Testis (tissue), 2 donors: ENCODE measurements at regions not wholly inside any gene's neighbourhood (a gene's known extent, or its start where the extent isn't known, plus 50 kb on each side); places are given as distances from the start of the nearest gene placed in this dataset.

Source experiments
- DNase-seq: peaks from one replicate; pipeline ENCODE4 v3.0.0-alpha.2; 2019
- H3K27ac ChIP-seq, 2 donors: fragments of 200-600 bp; sonication (generic); one replicate each; pipeline ENCODE4 v1.5.1; 2019
- H3K27me3 ChIP-seq: fragments of 200-600 bp; sonication (generic); one replicate; pipeline ENCODE4 v1.5.1; 2019
- H3K36me3 ChIP-seq: fragments of 200-600 bp; sonication (generic); one replicate; pipeline ENCODE4 v1.5.1; 2017; ENCODE audit warnings: low read depth; ENCODE audit errors: missing control alignments
- H3K4me1 ChIP-seq: fragments of 200-600 bp; sonication (generic); one replicate; pipeline ENCODE4 v1.5.1; 2019
- H3K4me3 ChIP-seq, 2 donors: fragments of 200-600 bp; sonication (generic); one replicate each; pipeline ENCODE4 v1.5.1; 2017 to 2019
- H3K9me3 ChIP-seq: fragments of 200-600 bp; sonication (generic); one replicate; pipeline ENCODE4 v1.5.1; 2017
- CTCF ChIP-seq, 3 experiments: fragments of 450-650 bp in 2 of 3; fragments of 200-600 bp in 1 of 3; sonication (generic) in 1 of 3; IDR thresholded peaks; one replicate each; pipeline ENCODE4 v1.5.1; 2016 to 2019; ENCODE audit warnings: antibody characterized with exemption in 3 of 3, mild to moderate bottlenecking in 2 of 3, moderate library complexity in 1 of 3
- POLR2A ChIP-seq: fragments of 450-650 bp; IDR thresholded peaks from one replicate; pipeline ENCODE4 v1.6.1; 2017; ENCODE audit warnings: antibody characterized with exemption, mild to moderate bottlenecking, moderate library complexity
- WGBS, 2 donors: methylation state at CpG; one replicate each; pipeline ENCODE4 v1.1.5; 2018; 5-methylcytosine and 5-hydroxymethylcytosine counted together
- intact Hi-C: fragments of 100-400 bp; cut with DNase I; formaldehyde crosslinking; loops from one replicate; pipeline ENCODE4 v1.15.1; 2023; ENCODE audit warnings: low total_unique reads

DNA sequence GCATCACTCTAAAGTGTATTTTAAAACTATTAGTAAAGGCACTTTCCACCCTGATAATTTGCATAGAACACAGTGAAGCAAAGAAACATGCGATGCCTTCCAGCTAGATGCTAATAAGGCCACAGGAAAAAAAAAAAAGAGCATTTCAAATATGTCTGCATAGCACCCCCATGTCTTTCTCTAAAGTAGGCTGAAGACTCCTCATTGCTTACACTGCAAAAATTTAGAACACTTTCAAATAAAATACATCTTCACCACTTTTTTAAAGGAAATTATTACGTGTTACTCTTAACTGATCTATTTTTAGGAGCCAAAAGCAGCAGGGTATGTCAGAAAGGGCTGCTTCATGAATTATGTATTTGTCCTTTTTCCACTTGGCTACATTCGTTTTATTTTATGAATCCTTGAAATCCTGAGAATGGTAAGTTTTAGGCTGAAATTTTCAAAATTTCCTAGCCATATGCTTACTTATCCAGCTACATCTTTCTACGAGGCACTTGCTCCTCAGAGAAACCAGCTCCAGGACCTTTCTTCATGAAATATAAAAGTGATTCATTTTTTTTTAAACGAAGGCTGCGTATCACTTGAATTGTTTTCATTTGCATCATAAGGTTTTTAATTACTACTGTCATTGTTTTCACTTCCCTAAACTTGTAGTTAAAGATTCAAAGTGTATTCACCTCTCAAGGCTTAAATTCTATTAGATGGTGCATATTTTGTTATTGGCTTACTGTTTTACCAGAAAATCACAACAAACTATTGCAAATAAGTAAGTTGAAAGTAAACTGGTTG is 513.0 kb downstream of the PTPRC start:
- H3K27ac ChIP-seq: no peak overlapping the region
- no peaks in the 10 kb centered on the region for H3K9me3 ChIP-seq
- peaks cover 4% of the 10 kb centered on the region for H3K4me1 ChIP-seq
- intact Hi-C loops: no loop called here
- TF ChIP-seq POLR2A: no peak
- TF ChIP-seq CTCF (IDR thresholded peaks at IDR 0.05): no peak
- no peak overlapping the region for H3K4me3 ChIP-seq
- no peaks in the 10 kb centered on the region for H3K36me3 ChIP-seq
- DNase-seq: no peak
- 66 to 72% methylated on average over 6 of the region's 6 CpGs for WGBS, 2 donors
- no peaks in the 10 kb centered on the region for H3K27me3 ChIP-seq

DNA sequence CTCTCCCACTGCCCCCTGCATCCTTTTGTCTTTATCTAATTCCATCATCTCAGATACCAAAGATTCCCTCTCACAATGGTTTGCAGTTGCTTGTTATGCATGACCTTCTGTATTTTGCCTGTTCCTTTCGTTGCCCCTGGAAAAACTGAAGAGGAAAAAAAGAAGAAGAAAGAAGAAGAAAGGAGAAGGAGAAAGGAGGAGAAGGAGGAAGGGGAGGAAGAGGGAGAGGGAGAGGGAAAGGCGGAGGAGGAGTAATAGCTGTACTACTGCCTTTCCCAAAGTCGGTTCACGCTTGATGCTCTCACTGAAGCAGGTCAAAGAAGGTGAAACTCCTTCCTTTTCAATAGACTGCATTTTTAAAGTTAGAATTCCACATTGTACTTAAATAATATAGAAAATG is 513.8 kb downstream of the PTPRC start:
- no peak for TF ChIP-seq POLR2A
- TF ChIP-seq CTCF (IDR thresholded peaks at IDR 0.05): no peak
- Histone ChIP-seq H3K4me1 (peaks cover 4% of the 10 kb centered on the region), H3K4me3 (no peak overlapping the region), H3K36me3 (no peaks in the 10 kb centered on the region), H3K27me3 (no peaks in the 10 kb centered on the region), H3K9me3 (no peaks in the 10 kb centered on the region), H3K27ac (no peak overlapping the region)
- intact Hi-C loops: no loop called here
- 70 to 74% methylated on average over 4 of the region's 4 CpGs for WGBS, 2 donors
- DNase-seq: no peak

- Histone ChIP-seq H3K36me3 (no peaks in the 10 kb centered on the region), H3K4me1 (no peaks in the 10 kb centered on the region), H3K9me3 (no peaks in the 10 kb centered on the region), H3K27ac (no peak overlapping the region), H3K27me3 (no peaks in the 10 kb centered on the region), H3K4me3 (no peak overlapping the region)
- WGBS, 2 donors: 86 to 88% methylated on average over 3 of the region's 3 CpGs
- no peak for DNase-seq
- TF ChIP-seq POLR2A: no peak
- TF ChIP-seq CTCF (IDR thresholded peaks at IDR 0.05): no peak
- intact Hi-C loops: no loop called here
Measured at GRCh38 chr1:199155166-199156019, 516.6 kb downstream of the PTPRC start.

DNA sequence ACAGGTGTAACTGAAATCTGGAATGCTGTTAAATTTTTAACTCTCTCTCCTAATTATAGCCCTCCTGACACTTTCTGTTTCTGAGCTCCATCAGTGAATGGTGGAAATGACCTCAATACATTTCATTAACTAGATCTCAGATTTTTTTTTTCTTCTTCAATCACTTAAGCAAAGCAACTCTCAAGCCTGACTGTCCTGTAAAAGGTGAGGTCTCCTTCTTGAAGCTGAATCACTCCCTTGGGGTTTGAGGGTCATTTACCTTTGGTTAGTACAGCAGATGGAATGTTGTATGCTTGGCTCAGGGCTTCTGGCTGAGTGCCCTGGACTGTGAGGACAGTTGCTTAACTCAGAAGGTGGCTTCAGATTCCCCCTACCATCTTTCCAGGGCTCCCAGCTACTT is 518.7 kb downstream of the PTPRC start:
- no peaks in the 10 kb centered on the region for H3K36me3 ChIP-seq
- no peak for DNase-seq
- no peaks in the 10 kb centered on the region for H3K27me3 ChIP-seq
- no peak overlapping the region for H3K27ac ChIP-seq
- no peak overlapping the region for H3K4me3 ChIP-seq
- H3K4me1 ChIP-seq: no peaks in the 10 kb centered on the region
- no peak for TF ChIP-seq POLR2A
- TF ChIP-seq CTCF (IDR thresholded peaks at IDR 0.05): no peak
- intact Hi-C loops: no loop called here
- H3K9me3 ChIP-seq: no peaks in the 10 kb centered on the region
